H54 (cell line): ENCODE measurements at regions not wholly inside any gene's neighbourhood (a gene's known extent, or its start where the extent isn't known, plus 50 kb on each side); places are given as distances from the start of the nearest gene placed in this dataset.
"Not testable (repeated sequence)": the region's sequence is repeated elsewhere in the genome, so short reads cannot be mapped to it uniquely, and the experiment has no call there.

Experiments
- DNase-seq: peaks from one replicate; pipeline ENCODE4 v3.0.0; 2011; ENCODE audit warnings: low spot score, mixed read lengths; ENCODE audit not compliant: insufficient read length
- FAIRE-seq: peaks from 3 replicates; lab custom pipeline; 2011; peaks lifted over from hg19 to GRCh38; lab: Jason Lieb, UNC
- POLR2A ChIP-seq: IDR thresholded peaks from 2 replicates; pipeline ENCODE4 v1.6.1; 2011; ENCODE audit warnings: low read depth, mild to moderate bottlenecking, low read length

GRCh38 chr6:56794421-56794820 lies 151.7 kb upstream of the DST start:
- no peak for DNase-seq
- TF ChIP-seq POLR2A = no peak
- peak; percentile 69 for FAIRE-seq

DNA sequence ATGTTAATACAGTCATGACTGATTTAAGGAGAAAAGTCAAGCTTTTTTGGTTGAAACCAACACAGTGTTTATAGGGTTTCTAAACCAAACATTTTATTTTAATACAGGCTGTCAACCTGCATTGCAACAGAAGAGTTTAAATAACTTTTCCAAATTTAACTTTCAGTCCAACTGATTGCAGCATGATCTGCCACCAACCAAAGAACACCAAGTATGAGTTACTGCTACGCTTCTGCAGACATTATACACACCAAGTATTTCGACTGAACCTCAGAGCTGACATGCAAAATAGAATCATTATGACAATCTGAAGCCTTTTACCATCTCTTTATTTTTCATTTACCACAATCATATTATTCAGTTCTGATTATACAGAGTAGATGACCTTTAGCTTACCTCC lies 151.2 kb upstream of the DST start:
- no peak for TF ChIP-seq POLR2A
- FAIRE-seq = peak; percentile 45

GRCh38 chr6:56790414-56790813 lies 147.7 kb upstream of the DST start:
- FAIRE-seq (peak; percentile 43), DNase-seq (no peak)
- no peak for TF ChIP-seq POLR2A

More for the DNA sequence above, 151.2 kb upstream of the DST start:
- no peak for DNase-seq

DNA sequence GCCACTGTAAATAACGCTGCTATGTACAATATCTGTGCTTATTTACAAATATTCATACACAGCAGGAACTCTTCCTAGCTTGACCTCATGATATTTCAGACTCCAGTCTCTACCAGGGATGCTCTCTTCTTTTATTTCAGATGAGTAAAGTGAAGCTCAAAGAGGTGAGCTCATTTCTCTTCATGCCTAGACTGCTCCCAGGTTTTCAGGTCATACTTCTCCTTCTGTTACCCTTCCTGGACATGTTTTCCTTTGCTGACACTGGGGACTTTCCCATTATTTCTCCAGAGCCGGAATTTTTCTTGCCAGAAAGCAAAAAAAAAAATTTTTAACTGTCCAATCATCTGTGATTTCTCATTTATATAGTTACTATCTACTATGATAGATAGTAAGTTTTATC lies 147.2 kb upstream of the DST start:
- FAIRE-seq (no peak), DNase-seq (no peak)
- TF ChIP-seq POLR2A = no peak

GRCh38 chr6:56789342-56789741 lies 146.7 kb upstream of the DST start:
- no peak for DNase-seq
- FAIRE-seq = no peak
- no peak for TF ChIP-seq POLR2A

- DNase-seq (no peak), FAIRE-seq (no peak)
- no peak for TF ChIP-seq POLR2A
Measured at GRCh38 chr6:56787209-56787608, 144.5 kb upstream of the DST start.

DNA sequence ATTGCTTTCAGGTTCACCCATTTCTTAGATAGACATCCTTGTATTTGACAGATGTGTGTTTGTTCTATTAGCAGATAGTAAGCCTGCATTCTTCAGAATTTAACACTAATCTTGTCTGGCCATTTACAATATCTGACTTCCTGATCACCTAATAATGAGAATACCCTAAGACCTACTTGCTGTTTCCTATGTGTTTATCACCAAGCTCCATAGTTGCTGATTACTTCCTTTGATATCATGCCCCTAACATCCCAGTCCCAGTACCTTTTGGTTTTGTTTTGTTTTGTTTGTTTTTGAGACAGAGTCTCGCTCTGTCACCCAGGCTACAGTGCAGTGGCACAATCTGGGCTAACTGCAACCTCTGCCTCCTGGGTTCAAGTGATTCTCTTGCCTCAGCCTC lies 143.6 kb upstream of the DST start:
- FAIRE-seq = no peak
- TF ChIP-seq POLR2A = no peak
- no peak for DNase-seq

DNA sequence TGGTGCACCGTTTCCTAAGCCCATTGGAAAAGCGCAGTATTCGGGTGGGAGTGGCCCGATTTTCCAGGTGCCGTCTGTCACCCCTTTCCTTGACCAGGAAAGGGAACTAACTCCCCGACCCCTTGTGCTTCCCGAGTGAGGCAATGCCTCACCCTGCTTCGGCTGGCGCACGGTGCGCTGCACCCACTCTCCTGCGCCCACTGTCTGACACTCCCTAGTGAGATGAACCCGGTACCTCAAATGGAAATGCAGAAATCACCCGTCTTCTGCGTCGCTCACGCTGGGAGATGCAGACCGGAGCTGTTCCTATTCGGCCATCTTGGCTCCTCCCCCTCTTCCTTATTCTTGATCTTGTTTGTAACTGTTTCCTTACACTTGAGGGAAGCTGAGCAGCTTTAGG lies 142.8 kb upstream of the DST start:
- not testable (repeated sequence) for DNase-seq, FAIRE-seq

GRCh38 chr6:56780109-56780508 lies 137.4 kb upstream of the DST start:
- not testable (repeated sequence) for DNase-seq

GRCh38 chr6:56778503-56778902 lies 135.8 kb upstream of the DST start:
- not testable (repeated sequence) for DNase-seq, FAIRE-seq

More at GRCh38 chr6:56780109-56780508, 137.4 kb upstream of the DST start:
- FAIRE-seq = not testable (repeated sequence)

DNA sequence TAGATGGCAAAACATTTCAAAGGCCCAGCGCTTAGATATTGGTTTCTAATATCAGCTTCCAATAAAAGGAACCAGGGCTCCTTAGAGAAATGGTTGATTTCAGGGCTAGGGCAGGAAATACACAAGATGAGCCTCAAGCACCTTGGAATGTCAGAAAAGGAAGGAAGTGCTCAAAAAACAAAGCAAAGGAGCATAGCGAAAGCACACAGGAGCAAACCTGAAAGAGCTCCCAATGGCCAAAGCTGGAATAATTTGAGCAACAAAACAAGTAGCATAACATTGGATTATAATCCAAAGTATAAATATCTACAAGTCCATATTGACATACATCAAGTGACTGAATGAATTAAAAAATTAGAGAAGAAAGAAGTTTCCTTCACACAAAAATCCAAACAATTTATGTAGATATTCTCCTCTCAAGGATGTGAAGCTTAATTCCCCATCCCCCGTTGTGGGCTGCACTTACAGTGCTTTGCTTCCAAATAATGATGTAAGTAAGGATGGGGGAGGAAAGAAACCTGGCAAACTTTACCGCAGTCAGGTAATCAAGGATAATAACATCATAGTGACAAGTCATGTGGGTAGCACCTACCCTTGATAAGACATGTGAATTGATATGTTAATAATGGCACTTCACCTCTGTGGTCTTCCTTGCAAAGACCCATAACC lies 132.9 kb upstream of the DST start:
- FAIRE-seq (peak; percentile 48), DNase-seq (no peak)
- no peak for TF ChIP-seq POLR2A

DNA sequence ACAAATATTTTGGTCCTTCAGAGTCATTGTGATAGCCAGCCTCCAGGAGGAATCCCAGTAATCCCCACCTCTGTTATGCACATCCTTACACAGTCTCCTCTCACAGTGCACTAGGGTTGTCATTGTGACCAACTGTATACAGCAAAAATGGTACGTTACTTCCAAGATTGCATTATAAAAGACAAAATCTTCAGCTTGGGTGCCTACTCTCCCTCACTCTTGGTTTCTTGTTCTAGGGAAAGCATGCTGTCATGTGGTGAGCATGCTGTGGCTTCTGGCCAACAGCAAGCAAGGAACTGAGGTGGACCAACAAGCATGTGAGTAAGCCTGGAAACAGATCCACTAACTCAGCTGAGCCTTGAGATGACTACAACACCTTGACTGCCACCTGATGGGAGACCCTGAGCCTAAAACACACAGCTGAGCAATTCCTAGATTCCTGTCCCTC lies 130.1 kb upstream of the DST start:
- DNase-seq (peak; percentile 53), FAIRE-seq (peak; percentile 99)
- TF ChIP-seq POLR2A = no peak

GRCh38 chr6:56771929-56772607 lies 129.4 kb upstream of the DST start:
- no peak for TF ChIP-seq POLR2A
- FAIRE-seq (peak; percentile 6), DNase-seq (no peak)

- FAIRE-seq (peak; percentile 38), DNase-seq (no peak)
- TF ChIP-seq POLR2A = no peak
Measured at GRCh38 chr6:56771189-56771588, 128.5 kb upstream of the DST start.

DNA sequence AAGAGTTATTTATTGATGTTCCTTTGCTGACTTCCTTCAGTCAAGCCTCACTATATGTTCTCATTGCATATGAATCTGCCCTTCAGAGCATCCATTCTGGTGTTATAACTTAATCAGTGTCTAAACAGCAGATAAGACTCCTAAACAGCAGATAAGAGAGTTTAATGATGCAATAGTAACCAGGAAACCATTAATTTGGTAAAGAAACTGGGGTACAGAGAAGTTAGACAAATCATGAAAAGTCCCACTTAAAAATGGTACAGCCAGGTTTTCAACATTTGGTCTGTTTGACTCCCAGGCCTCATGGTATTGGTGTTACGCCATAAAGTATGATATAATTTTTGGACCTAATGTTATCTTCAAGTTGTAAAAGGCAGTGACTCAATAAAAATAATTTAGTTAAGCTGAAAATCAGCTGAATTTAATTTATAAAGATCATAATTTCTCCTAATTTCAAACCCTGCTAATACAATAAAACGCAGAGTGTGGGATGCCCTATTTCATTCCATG lies 127.4 kb upstream of the DST start:
- TF ChIP-seq POLR2A = no peak
- FAIRE-seq (no peak), DNase-seq (no peak)
